Transverse colon (tissue), 4 donors: ENCODE measurements at regions not wholly inside any gene's neighbourhood (a gene's known extent, or its start where the extent isn't known, plus 50 kb on each side); places are given as distances from the start of the nearest gene placed in this dataset.

Experiments
- DNase-seq: peaks from one replicate; pipeline ENCODE4 v3.0.0-alpha.2; 2019
- H3K27ac ChIP-seq, 4 donors: fragments of 200-600 bp; sonication (generic); 2 replicates each; pipeline ENCODE4 v1.5.1; 2016 to 2018; ENCODE audit warnings: inconsistent platforms in 4 of 4
- H3K27me3 ChIP-seq: fragments of 200-600 bp; sonication (generic); 2 replicates; pipeline ENCODE4 v1.5.1; 2017; ENCODE audit warnings: inconsistent platforms
- H3K36me3 ChIP-seq, 4 donors: fragments of 200-600 bp; sonication (generic); 2 replicates each; pipeline ENCODE4 v1.5.1; 2017 to 2019; ENCODE audit warnings: inconsistent platforms in 4 of 4
- H3K4me1 ChIP-seq, 4 donors: fragments of 200-600 bp; sonication (generic); 2 replicates each; pipeline ENCODE4 v1.5.1; 2017 to 2020; ENCODE audit warnings: inconsistent platforms in 4 of 4
- H3K4me3 ChIP-seq, 4 donors: fragments of 200-600 bp; sonication (generic); 1 replicate in 1 of 4; 2 replicates in 3 of 4; pipeline versions ENCODE4 v1.5.1 to v1.6.1; 2017 to 2019; ENCODE audit warnings: inconsistent platforms in 4 of 4
- H3K9me3 ChIP-seq, 2 donors: fragments of 200-600 bp; sonication (generic); 2 replicates each; pipeline ENCODE4 v1.5.1; 2017 to 2019; ENCODE audit warnings: inconsistent platforms in 2 of 2
- CTCF ChIP-seq, 5 experiments: fragments of 200-600 bp in 3 of 5; fragments of 450-650 bp in 2 of 5; sonication (generic) in 3 of 5; IDR thresholded peaks; 1 replicate in 2 of 5; 2 replicates in 3 of 5; pipeline ENCODE4 v1.5.1; 2016 to 2017; ENCODE audit warnings: antibody characterized with exemption in 5 of 5, inconsistent platforms in 3 of 5, mild to moderate bottlenecking in 2 of 5, moderate library complexity in 1 of 5
- EP300 ChIP-seq: sonication (generic); formaldehyde crosslinking; IDR thresholded peaks from one replicate; pipeline ENCODE4 v1.6.1; 2017; ENCODE audit warnings: antibody characterized with exemption, low read depth
- POLR2A ChIP-seq: fragments of 450-650 bp; IDR thresholded peaks from one replicate; pipeline ENCODE4 v1.6.1; 2016; ENCODE audit warnings: antibody characterized with exemption, mild to moderate bottlenecking, moderate library complexity
- POLR2AphosphoS5 ChIP-seq, 3 donors: sonication (generic); formaldehyde crosslinking; IDR thresholded peaks; one replicate each; pipeline ENCODE4 v1.6.1; 2016; ENCODE audit warnings: antibody characterized with exemption in 3 of 3
- WGBS, 2 donors: methylation state at CpG; one replicate each; pipeline ENCODE4 v1.1.5; 2018; ENCODE audit warnings: low coverage in 1 of 2; 5-methylcytosine and 5-hydroxymethylcytosine counted together
- in situ Hi-C, 4 donors: fragments of 200-750 bp; cut with MboI; loops; one replicate each; pipeline versions ENCODE4 v1.15.0 to v1.15.1; 2017; ENCODE audit warnings: low sequenced_read_pairs in 3 of 4, low pct_ligation_motif_present in 1 of 4, low pct_unique_long_range_greater_than_20kb in 1 of 4
- intact Hi-C: fragments of 100-400 bp; cut with DNase I; formaldehyde crosslinking; loops from one replicate; pipeline ENCODE4 v1.15.1; 2023; ENCODE audit warnings: low total_unique reads

GRCh38 chr6:117137711-117138110, 127.6 kb upstream of the VGLL2 start:
- intact Hi-C loops (no loop called here), in situ Hi-C loops (no loop called here)
- H3K27ac ChIP-seq = no peak overlapping the region
- H3K27me3 ChIP-seq = no peaks in the 10 kb centered on the region
- H3K4me3 ChIP-seq = no peak overlapping the region
- H3K9me3 ChIP-seq = no peaks in the 10 kb centered on the region
- 73 to 95% methylated on average over 2 to 4 of the region's 4 CpGs for WGBS, 2 donors
- DNase-seq = no peak
- TF ChIP-seq EP300 = no peak
- H3K4me1 ChIP-seq = peaks cover 0 to 5% (median 0%) of the 10 kb centered on the region in 4 donors
- H3K36me3 ChIP-seq = no peaks in the 10 kb centered on the region

GRCh38 chr6:117138425-117138824, 126.9 kb upstream of the VGLL2 start:
- in situ Hi-C loops = no loop called here
- Histone ChIP-seq H3K27me3 (no peaks in the 10 kb centered on the region), H3K4me1 (peaks cover 0 to 5% (median 0%) of the 10 kb centered on the region in 4 donors), H3K4me3 (no peak overlapping the region), H3K36me3 (no peaks in the 10 kb centered on the region), H3K27ac (no peak overlapping the region), H3K9me3 (no peaks in the 10 kb centered on the region)
- intact Hi-C loops = no loop called here
- 72 to 82% methylated on average over 2 of the region's 2 CpGs for WGBS, 2 donors
- no peak for DNase-seq
- no peak for TF ChIP-seq POLR2A
- no peak for TF ChIP-seq CTCF (IDR thresholded peaks at IDR 0.05)
- TF ChIP-seq POLR2AphosphoS5 (IDR thresholded peaks at IDR 0.05) = no peak
- TF ChIP-seq EP300 = no peak

GRCh38 chr6:117138920-117139319, 126.4 kb upstream of the VGLL2 start:
- H3K4me3 ChIP-seq = no peak overlapping the region
- in situ Hi-C loops = no loop called here
- H3K27me3 ChIP-seq = no peaks in the 10 kb centered on the region
- H3K27ac ChIP-seq = no peak overlapping the region
- TF ChIP-seq EP300 (no peak), POLR2AphosphoS5 (IDR thresholded peaks at IDR 0.05) (peak in 1 of 3 donors; percentile 40)
- peaks cover 0 to 5% (median 0%) of the 10 kb centered on the region in 4 donors for H3K4me1 ChIP-seq
- H3K9me3 ChIP-seq = no peaks in the 10 kb centered on the region
- intact Hi-C loops = no loop called here
- DNase-seq = no peak
- H3K36me3 ChIP-seq = no peaks in the 10 kb centered on the region

- Histone ChIP-seq H3K27me3 (no peaks in the 10 kb centered on the region), H3K36me3 (no peaks in the 10 kb centered on the region), H3K4me3 (no peak overlapping the region), H3K27ac (no peak overlapping the region), H3K4me1 (peaks cover 0 to 5% (median 0%) of the 10 kb centered on the region in 4 donors), H3K9me3 (no peaks in the 10 kb centered on the region)
- intact Hi-C loops = no loop called here
- WGBS, 2 donors = 61 to 69% methylated on average over 2 to 3 of the region's 3 CpGs
- in situ Hi-C loops = no loop called here
- no peak for TF ChIP-seq POLR2AphosphoS5 (IDR thresholded peaks at IDR 0.05)
- TF ChIP-seq POLR2A = no peak
- TF ChIP-seq EP300 = no peak
- no peak for TF ChIP-seq CTCF (IDR thresholded peaks at IDR 0.05)
- no peak for DNase-seq
Measured at GRCh38 chr6:117142142-117142541, 123.2 kb upstream of the VGLL2 start.

GRCh38 chr6:117142995-117143394, 122.4 kb upstream of the VGLL2 start:
- intact Hi-C loops (no loop called here), in situ Hi-C loops (no loop called here)
- WGBS, 2 donors = 80 to 84% methylated on average over 1 of the region's 1 CpG
- Histone ChIP-seq H3K27me3 (no peaks in the 10 kb centered on the region), H3K4me1 (peaks cover 0 to 5% (median 0%) of the 10 kb centered on the region in 4 donors), H3K27ac (no peak overlapping the region), H3K4me3 (no peak overlapping the region), H3K9me3 (no peaks in the 10 kb centered on the region), H3K36me3 (no peaks in the 10 kb centered on the region)
- DNase-seq = no peak
- TF ChIP-seq CTCF (IDR thresholded peaks at IDR 0.05) (no peak), POLR2AphosphoS5 (IDR thresholded peaks at IDR 0.05) (no peak), POLR2A (no peak), EP300 (no peak)
